ENCODE measurements at regions not wholly inside any gene's neighbourhood (a gene's known extent, or its start where the extent isn't known, plus 50 kb on each side); places are given as distances from the start of the nearest gene placed in this dataset.

- TF ChIP-seq RFX5 (IDR thresholded peaks at IDR 0.05; ENCODE audit: low read depth, low read length): no peak
- TF ChIP-seq POLR2A (IDR thresholded peaks at IDR 0.05; ENCODE audit: low read depth, low read length): no peak
- TF ChIP-seq SMC3 (IDR thresholded peaks at IDR 0.05; ENCODE audit: low read depth, low read length): no peak
- no peak for TF ChIP-seq CHD1 (IDR thresholded peaks at IDR 0.05; ENCODE audit: low read depth, low read length)
- TF ChIP-seq CTCF (conservative IDR thresholded peaks at IDR 0.05; ENCODE audit: low read depth, low read length): no peak
- TF ChIP-seq BHLHE40 (IDR thresholded peaks at IDR 0.05; ENCODE audit: low read depth, low read length): no peak
- no peak for TF ChIP-seq ELK1 (IDR thresholded peaks at IDR 0.05; ENCODE audit: borderline replicate concordance, low read depth, low read length)
- TF ChIP-seq FOS (IDR thresholded peaks at IDR 0.05; ENCODE audit: low read depth, low read length): no peak
- intact Hi-C loops (cut with micrococcal nuclease) (no loop called here), dilution Hi-C loops (cut with HindIII; ENCODE audit: low sequenced_read_pairs, unreplicated experiment) (no loop called here), in situ Hi-C loops (cut with MboI; ENCODE audit: low sequenced_read_pairs) (no loop called here)
- CTCF ChIA-PET: no interaction called here
- Histone ChIP-seq H3K4ac (ENCODE audit: low read depth, low read length) (no peak overlapping the region), H3K79me1 (ENCODE audit: low read depth in 1 of 2, low read length in 2 of 2) (no peaks in the 10 kb centered on the region), H4K91ac (ENCODE audit: insufficient read depth, low read depth, low read length) (no peak overlapping the region), H3K4me3 (ENCODE audit: insufficient read depth, low read depth, low read length) (no peak overlapping the region), H3K4me1 (ENCODE audit: control insufficient read depth, insufficient read depth, low read length) (no peaks in the 10 kb centered on the region), H3K9ac (ENCODE audit: low read depth, low read length) (no peak overlapping the region), H3K9me1 (ENCODE audit: insufficient read depth, low read length) (no peaks in the 10 kb centered on the region), H2BK5ac (ENCODE audit: low read depth, low read length, poor library complexity, severe bottlenecking) (no peak overlapping the region), H3K56ac (ENCODE audit: extremely low read depth, insufficient read depth, low read length) (no peak overlapping the region), H3K27ac (ENCODE audit: insufficient read depth, low read length) (no peak overlapping the region), H2AK5ac (ENCODE audit: low read depth, low read length) (no peak overlapping the region), H4K20me1 (ENCODE audit: insufficient read depth, low read length) (no peaks in the 10 kb centered on the region), H3K9me3 (ENCODE audit: control insufficient read depth, insufficient read depth, low read length) (no peaks in the 10 kb centered on the region), H3K36me3 (ENCODE audit: control insufficient read depth, insufficient read depth, low read length) (no peaks in the 10 kb centered on the region), H2AK9ac (replicated peaks; ENCODE audit: low read depth, low read length, poor library complexity) (no peak overlapping the region), H4K5ac (ENCODE audit: low read depth, low read length) (no peak overlapping the region), H3K4me2 (ENCODE audit: low read depth, low read length) (no peak overlapping the region), H2BK120ac (ENCODE audit: low read depth, low read length) (no peak overlapping the region), H2BK15ac (ENCODE audit: low read depth, low read length) (no peak overlapping the region), H3K14ac (replicated peaks; ENCODE audit: low read depth, low read length) (no peak overlapping the region), H2AFZ (replicated peaks; ENCODE audit: low read length, poor library complexity) (no peak overlapping the region), H4K8ac (ENCODE audit: low read depth in 2 of 2, low read length in 2 of 2) (no peak overlapping the region), H3K27me3 (ENCODE audit: control insufficient read depth, insufficient read depth, low read length) (no peaks in the 10 kb centered on the region), H3K23ac (ENCODE audit: low read depth, low read length) (no peak overlapping the region), H3K18ac (ENCODE audit: low read depth, low read length) (no peak overlapping the region), H2BK20ac (ENCODE audit: low read depth, low read length) (no peak overlapping the region)
- ATAC-seq (ENCODE audit: low read depth) (no peak), DNase-seq (no peak)
- no TSS peak for BruUV-seq (replicated peaks)
- POLR2A ChIA-PET (ENCODE audit: unreplicated experiment): no interaction called here
- no CpG with 5 or more reads among the region's 3 CpGs for WGBS, 2 experiments (ENCODE audit: extremely low coverage in 2 of 2, insufficient read length in 1 of 2)
These were observed 371.4 kb upstream of the FAM241A start for GRCh38 chr4:111773858-111774257.

Measured in IMR-90 (cell line).